ENCODE measurements at regions not wholly inside any gene's neighbourhood (a gene's known extent, or its start where the extent isn't known, plus 50 kb on each side); places are given as distances from the start of the nearest gene placed in this dataset.

DNA sequence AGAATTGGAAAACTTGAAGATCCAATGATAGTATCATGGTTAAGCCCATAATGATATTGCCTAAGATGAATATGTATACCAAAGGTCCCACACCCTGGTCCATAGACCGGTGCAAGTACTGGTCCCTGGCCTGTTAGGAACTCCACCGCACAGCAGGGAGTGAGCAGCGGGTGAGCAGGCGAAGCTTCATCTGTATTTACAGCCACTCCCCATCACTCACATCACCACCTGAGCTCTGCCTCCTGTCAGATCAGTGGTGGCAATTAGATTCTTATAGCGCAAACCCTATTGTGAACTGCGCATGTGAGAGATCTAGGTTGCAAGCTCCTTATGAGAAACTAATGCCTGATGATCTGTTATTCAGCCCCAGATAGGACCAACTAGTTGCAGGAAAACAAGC is 402.4 kb downstream of the EPHA4 start:
- H3K4me3 ChIP-seq = no peak overlapping the region
- 70 to 93% (median 81%) methylated on average over 1 to 6 of the region's 6 CpGs; no CpG with 5 or more reads in 2 of the 10 experiments for WGBS, 10 experiments
- H3K27ac ChIP-seq = no peak overlapping the region
- ATAC-seq (replicated peaks in 6 of 8) = peak in 5 of 8 experiments; percentile 59 to 78 (median 73)
- in situ Hi-C loops (cut with MboI; ENCODE audit: low pct_unique_long_range_greater_than_20kb in 2 of 9, low sequenced_read_pairs in 9 of 9, unreplicated experiment in 9 of 9) = no loop called here
- peaks cover 7 to 38% of the 10 kb centered on the region in 2 donors for H3K4me1 ChIP-seq (replicated peaks in 1 of 2)

DNA sequence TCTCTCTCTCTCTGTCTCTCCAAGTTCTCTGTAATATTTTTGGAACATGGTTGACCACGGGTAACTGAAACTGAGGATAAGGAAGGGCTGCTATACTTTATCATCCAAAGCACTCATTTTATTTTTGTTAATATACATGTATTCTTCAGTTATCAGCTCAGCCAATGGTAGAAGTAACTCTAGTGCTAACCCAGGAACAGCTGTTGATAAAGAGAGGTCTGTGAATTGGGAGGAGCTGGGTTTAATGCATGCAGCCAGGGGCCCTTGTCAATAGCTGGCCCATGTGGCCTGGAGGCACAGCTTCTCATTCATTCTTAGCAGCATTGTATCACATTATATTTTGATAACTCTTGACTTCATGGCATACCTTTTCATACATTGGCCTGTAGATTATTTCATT is 401.6 kb downstream of the EPHA4 start:
- ATAC-seq (replicated peaks in 6 of 8) = peak in 2 of 8 experiments; percentile 20 to 73
- 0 to 100% (median 61%) methylated on average over 1 of the region's 1 CpG; no CpG with 5 or more reads in 4 of the 10 experiments for WGBS, 10 experiments
- in situ Hi-C loops (cut with MboI; ENCODE audit: low pct_unique_long_range_greater_than_20kb in 2 of 9, low sequenced_read_pairs in 9 of 9, unreplicated experiment in 9 of 9) = no loop called here

DNA sequence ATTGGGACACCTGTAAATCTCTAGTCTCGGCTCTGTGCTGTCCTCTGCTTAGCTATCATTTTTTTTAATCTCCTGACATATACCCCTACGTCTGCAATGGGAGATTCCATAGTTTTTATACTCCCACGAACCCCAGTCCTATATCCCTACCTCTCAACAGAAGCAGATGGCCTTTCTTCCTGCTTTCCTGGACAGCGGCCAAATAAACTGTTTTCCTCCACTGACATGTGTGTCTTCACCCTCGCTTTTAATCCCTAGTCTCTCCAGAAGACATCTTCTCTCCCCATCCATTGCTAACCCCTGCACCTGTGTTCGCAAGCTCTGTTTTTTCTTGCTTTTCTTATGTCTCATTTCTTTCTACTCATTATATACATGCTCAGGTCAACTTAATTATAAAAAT is 395.4 kb downstream of the EPHA4 start:
- no peak for ATAC-seq (replicated peaks in 6 of 8)
- 15 to 100% (median 83%) methylated on average over 1 to 6 of the region's 6 CpGs for WGBS, 10 experiments
- in situ Hi-C loops (cut with MboI; ENCODE audit: low pct_unique_long_range_greater_than_20kb in 2 of 9, low sequenced_read_pairs in 9 of 9, unreplicated experiment in 9 of 9) = loop anchor here in 1 of 9 experiments (25.0 kb wide), 1 partner anchor 386 kb away; the partner anchor contains the start of gene EPHA4
- no peak overlapping the region for H3K27ac ChIP-seq
- no peaks in the 10 kb centered on the region for H3K4me1 ChIP-seq (replicated peaks in 1 of 2)
- no peak overlapping the region for H3K4me3 ChIP-seq

More for the DNA sequence above, 401.6 kb downstream of the EPHA4 start:
- Histone ChIP-seq H3K4me3 (no peak overlapping the region), H3K27ac (no peak overlapping the region), H3K4me1 (replicated peaks in 1 of 2) (peaks cover 7 to 30% of the 10 kb centered on the region in 2 donors)

DNA sequence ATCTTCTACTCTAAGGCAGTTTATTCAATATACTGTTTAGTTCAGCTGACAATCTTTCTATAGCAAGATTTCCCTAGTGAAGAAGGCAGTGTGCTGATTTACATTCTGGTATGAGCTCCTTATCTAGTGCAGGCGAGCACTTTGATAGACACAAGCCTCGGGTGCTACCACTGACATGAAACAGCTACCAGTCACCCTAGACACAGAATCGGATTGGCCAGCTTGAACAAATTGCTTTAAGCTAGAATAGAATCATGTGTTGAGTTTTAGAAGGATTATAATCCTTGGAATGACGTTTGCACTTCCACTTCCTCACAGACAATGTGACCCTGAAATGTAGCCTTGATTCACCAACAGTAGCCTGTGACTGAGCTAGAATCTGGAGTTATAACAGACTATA is 394.0 kb downstream of the EPHA4 start:
- Histone ChIP-seq H3K4me3 (no peak overlapping the region), H3K4me1 (replicated peaks in 1 of 2) (no peaks in the 10 kb centered on the region), H3K27ac (no peak overlapping the region)
- 37 to 88% (median 54%) methylated on average over 1 to 4 of the region's 4 CpGs; no CpG with 5 or more reads in 1 of the 10 experiments for WGBS, 10 experiments
- ATAC-seq (replicated peaks in 6 of 8) = no peak
- in situ Hi-C loops (cut with MboI; ENCODE audit: low pct_unique_long_range_greater_than_20kb in 2 of 9, low sequenced_read_pairs in 9 of 9, unreplicated experiment in 9 of 9) = loop anchor here in 1 of 9 experiments (25.0 kb wide), 1 partner anchor 384 kb away; the partner anchor contains the start of gene EPHA4

DNA sequence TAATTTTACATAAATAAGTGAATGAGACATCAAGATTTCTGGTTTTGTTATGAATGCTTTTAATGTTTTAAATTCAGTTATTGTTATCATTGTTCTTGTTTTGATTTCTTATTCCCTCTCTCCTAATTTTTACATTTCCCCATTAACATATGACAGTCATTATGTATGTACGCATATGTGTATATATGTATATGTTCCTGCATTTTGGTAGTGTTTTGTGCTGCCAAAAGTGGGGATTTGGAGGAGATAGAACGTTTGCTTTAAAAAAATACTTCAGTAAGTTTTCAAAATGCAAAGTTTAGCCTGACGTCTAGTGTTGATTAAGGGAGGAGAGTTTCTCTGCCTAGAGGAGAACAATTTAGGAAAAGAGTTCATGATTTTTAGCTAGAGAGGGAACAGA is 385.2 kb downstream of the EPHA4 start:
- WGBS, 10 experiments = 0 to 66% (median 34%) methylated on average over 1 to 3 of the region's 3 CpGs; no CpG with 5 or more reads in 2 of the 10 experiments
- in situ Hi-C loops (cut with MboI; ENCODE audit: low pct_unique_long_range_greater_than_20kb in 2 of 9, low sequenced_read_pairs in 9 of 9, unreplicated experiment in 9 of 9) = loop anchor here in 1 of 9 experiments (25.0 kb wide), 1 partner anchor 375 kb away; the partner anchor contains the start of gene EPHA4
- H3K4me3 ChIP-seq = no peak overlapping the region
- no peaks in the 10 kb centered on the region for H3K4me1 ChIP-seq (replicated peaks in 1 of 2)
- ATAC-seq (replicated peaks in 6 of 8) = peak in 3 of 8 experiments; percentile 57 to 74 (median 58)
- H3K27ac ChIP-seq = no peak overlapping the region

DNA sequence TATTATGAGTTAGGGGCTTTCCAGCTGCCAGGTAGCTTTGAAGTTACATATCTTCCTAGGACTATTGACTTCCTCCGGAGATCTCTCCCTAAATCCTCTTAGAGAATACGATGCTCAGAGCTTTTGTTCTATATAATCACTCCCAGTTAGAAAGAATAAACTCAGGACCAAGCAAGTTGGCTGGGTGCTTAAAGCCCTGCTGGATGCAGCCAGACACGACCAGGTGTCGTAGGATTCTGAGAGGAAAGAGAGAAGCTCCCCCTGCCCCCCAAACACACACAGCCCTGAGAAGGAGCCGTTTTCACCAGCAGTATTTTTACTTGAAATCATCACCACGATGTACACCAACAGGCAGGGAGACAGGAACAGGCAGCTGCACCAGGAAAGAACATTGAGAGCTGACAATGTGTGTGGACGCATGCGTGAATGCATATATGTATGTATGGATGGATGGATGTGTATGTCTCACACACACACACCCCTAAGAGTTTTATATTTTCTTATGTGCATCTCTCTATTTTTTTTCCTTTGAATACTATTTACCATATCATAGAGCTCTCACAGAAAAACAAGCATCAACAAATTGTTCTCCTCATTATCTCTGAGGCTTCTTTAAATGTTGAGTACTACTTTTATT is 382.6 kb downstream of the EPHA4 start:
- Histone ChIP-seq H3K27ac (no peak overlapping the region), H3K4me1 (replicated peaks in 1 of 2) (no peaks in the 10 kb centered on the region), H3K4me3 (no peak overlapping the region)
- peak in 3 of 8 experiments; percentile 31 to 77 (median 67) for ATAC-seq (replicated peaks in 6 of 8)
- in situ Hi-C loops (cut with MboI; ENCODE audit: low pct_unique_long_range_greater_than_20kb in 2 of 9, low sequenced_read_pairs in 9 of 9, unreplicated experiment in 9 of 9) = loop anchor here in 1 of 9 experiments (25.0 kb wide), 1 partner anchor 373 kb away; the partner anchor contains the start of gene EPHA4
- WGBS, 10 experiments = 0 to 100% (median 45%) methylated on average over 1 to 7 of the region's 8 CpGs; no CpG with 5 or more reads in 1 of the 10 experiments

DNA sequence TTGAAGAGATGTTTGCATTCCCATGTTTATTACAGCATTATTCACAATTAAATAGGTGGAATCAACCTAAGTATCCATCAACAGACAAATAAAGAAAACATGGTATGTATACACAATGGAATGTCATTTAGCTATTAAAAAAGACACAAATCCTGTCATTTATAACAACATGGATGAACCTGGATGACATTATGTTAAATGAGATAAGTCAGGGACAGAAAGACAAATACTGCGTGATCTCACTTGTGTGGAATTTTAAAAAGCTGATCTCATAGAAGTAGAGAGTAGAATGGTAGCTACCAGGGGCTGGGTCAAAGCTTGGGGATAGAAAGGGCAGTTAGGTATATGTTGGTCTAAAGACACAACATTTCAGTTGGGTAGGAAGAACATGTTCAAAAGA is 376.3 kb downstream of the EPHA4 start:
- Histone ChIP-seq H3K4me3 (no peak overlapping the region), H3K27ac (no peak overlapping the region), H3K4me1 (replicated peaks in 1 of 2) (no peaks in the 10 kb centered on the region)
- 50 to 100% (median 88%) methylated on average over 1 of the region's 1 CpG; no CpG with 5 or more reads in 3 of the 10 experiments for WGBS, 10 experiments
- no peak for ATAC-seq (replicated peaks in 6 of 8)
- in situ Hi-C loops (cut with MboI; ENCODE audit: low pct_unique_long_range_greater_than_20kb in 2 of 9, low sequenced_read_pairs in 9 of 9, unreplicated experiment in 9 of 9) = loop anchor here in 1 of 9 experiments (25.0 kb wide), 1 partner anchor 366 kb away; the partner anchor contains the start of gene EPHA4

DNA sequence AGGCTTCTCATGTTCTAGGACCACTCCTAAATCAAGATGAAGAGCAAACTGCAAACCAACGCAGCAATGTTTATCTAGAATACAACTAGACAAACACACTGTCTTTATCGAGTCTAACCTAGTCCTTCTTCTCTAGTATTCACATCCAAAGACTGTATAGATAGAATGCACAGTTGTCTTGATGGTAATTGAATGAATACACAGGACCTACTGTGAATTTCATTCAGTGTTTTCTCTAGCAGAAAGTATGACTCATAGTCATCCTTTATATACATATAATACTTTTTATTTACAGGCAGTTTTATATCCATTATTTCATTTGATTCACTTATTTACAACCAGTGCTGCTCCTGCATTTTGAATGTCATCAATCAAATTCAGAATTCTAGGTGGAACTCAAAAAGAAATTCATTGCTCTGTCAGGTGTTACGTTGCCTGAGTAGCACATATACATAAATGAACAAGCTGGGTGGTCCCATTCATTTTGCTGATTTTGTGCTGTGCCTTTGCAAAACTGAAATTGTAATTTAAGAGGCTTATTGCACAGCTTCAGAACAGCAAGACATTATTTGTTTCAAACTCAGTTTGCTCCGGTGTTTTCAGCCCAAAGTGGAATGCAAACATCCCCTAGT is 374.8 kb downstream of the EPHA4 start:
- Histone ChIP-seq H3K27ac (no peak overlapping the region), H3K4me3 (no peak overlapping the region), H3K4me1 (replicated peaks in 1 of 2) (no peaks in the 10 kb centered on the region)
- ATAC-seq (replicated peaks in 6 of 8) = peak in 7 of 8 experiments; percentile 26 to 89 (median 68)
- WGBS, 10 experiments = 0 to 84% (median 68%) methylated on average over 1 to 4 of the region's 4 CpGs
- in situ Hi-C loops (cut with MboI; ENCODE audit: low pct_unique_long_range_greater_than_20kb in 2 of 9, low sequenced_read_pairs in 9 of 9, unreplicated experiment in 9 of 9) = loop anchor here in 1 of 9 experiments (25.0 kb wide), 1 partner anchor 365 kb away; the partner anchor contains the start of gene EPHA4

DNA sequence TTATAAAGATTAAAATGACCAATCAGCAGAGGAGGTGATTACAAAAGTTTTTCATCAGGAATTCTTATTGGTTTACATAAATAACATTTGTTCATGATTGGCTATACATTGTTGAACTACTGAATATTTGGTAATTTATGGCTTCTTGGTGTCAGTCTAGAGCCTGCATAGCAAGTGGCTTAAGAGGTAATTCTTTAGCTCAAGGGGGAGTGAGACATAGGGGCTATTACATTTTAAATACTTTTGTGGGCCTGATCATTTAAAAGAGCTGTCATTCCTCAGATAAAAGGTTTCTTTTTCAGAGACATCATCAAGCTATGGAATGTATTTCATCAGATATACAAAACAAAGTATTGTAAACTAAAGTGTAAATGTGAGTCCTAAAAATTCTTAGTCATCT is 373.8 kb downstream of the EPHA4 start:
- Histone ChIP-seq H3K4me1 (replicated peaks in 1 of 2) (no peaks in the 10 kb centered on the region), H3K27ac (no peak overlapping the region), H3K4me3 (no peak overlapping the region)
- ATAC-seq (replicated peaks in 6 of 8) = no peak
- in situ Hi-C loops (cut with MboI; ENCODE audit: low pct_unique_long_range_greater_than_20kb in 2 of 9, low sequenced_read_pairs in 9 of 9, unreplicated experiment in 9 of 9) = loop anchor here in 1 of 9 experiments (25.0 kb wide), 1 partner anchor 364 kb away; the partner anchor contains the start of gene EPHA4

DNA sequence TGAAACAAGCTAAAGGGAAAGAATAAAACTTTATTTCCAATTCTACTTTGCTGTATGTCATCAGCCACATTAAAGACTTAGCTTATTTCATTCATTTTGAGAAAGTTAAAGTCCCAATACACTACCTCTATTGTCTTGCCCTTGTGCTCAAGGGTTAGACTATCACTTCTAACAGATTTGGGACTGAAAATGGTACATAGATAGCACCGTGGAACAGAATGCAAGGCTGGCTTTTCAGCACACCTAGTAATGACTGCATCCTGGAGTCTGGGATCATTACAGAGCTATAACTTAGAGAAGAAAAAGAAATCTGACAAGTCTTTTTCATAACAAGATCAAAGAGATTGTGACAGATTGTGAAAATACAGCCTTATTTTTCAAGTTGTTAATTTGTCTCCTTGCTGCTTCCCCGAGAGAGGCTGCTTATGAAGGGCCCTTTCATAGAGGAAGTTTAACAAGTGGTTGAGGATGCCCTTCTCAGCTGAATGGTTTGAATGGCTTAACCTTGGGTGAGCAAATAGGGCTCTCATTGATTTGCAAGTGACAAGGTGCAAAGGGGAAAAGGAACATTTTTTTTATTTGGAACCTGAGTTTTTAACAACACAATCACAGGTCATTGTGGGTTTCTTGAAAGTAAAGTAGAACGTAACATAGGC is 371.8 kb downstream of the EPHA4 start:
- H3K4me1 ChIP-seq (replicated peaks in 1 of 2) = peaks cover 8 to 16% of the 10 kb centered on the region in 2 donors
- in situ Hi-C loops (cut with MboI; ENCODE audit: low pct_unique_long_range_greater_than_20kb in 2 of 9, low sequenced_read_pairs in 9 of 9, unreplicated experiment in 9 of 9) = no loop called here
- no peak overlapping the region for H3K27ac ChIP-seq
- H3K4me3 ChIP-seq = no peak overlapping the region
- WGBS, 10 experiments = 20 to 100% (median 54%) methylated on average over 1 to 3 of the region's 3 CpGs; no CpG with 5 or more reads in 1 of the 10 experiments
- ATAC-seq (replicated peaks in 6 of 8) = no peak

DNA sequence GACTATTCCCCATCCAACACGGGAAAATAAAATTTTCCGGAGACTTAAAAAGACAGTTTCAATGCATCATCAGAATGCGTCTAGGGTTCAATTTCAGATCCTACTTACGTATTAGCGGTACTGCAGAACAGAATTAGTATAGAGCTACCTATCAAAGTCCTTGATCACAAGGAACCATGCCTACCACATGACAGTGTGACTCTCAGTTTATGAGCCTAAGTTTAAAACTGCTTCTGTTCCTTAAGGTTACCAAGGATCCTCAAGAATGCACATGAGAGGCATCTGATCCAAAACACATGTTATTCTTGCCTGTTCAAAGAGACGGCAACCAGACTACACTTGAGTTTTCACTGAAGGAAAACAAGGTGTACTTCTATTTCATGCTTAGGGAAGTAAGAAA is 369.7 kb downstream of the EPHA4 start:
- WGBS, 10 experiments = 10 to 100% (median 93%) methylated on average over 1 to 6 of the region's 6 CpGs
- in situ Hi-C loops (cut with MboI; ENCODE audit: low pct_unique_long_range_greater_than_20kb in 2 of 9, low sequenced_read_pairs in 9 of 9, unreplicated experiment in 9 of 9) = no loop called here
- Histone ChIP-seq H3K4me3 (no peak overlapping the region), H3K4me1 (replicated peaks in 1 of 2) (peaks cover 8 to 19% of the 10 kb centered on the region in 2 donors), H3K27ac (no peak overlapping the region)
- peak in 1 of 8 experiments; percentile 22 for ATAC-seq (replicated peaks in 6 of 8)

DNA sequence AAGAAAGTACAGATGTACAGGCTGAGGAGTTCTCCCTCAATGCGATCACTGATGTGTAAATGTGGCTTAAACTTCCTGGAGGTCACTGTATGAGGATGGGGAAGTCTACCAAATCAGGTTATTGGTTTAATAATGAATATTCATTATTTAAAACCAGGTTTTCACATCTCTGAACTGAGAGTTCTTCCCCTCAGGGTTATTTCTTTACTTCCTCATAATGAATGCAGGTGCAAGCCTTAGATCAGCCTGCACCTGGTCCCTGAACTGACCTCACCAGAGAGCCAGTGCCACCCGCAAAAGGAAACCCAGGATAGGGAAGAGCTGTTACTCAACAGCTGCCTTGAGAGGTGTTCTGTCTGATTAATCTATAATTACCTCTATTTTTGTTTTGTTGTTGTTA is 369.0 kb downstream of the EPHA4 start:
- in situ Hi-C loops (cut with MboI; ENCODE audit: low pct_unique_long_range_greater_than_20kb in 2 of 9, low sequenced_read_pairs in 9 of 9, unreplicated experiment in 9 of 9) = no loop called here
- H3K27ac ChIP-seq = no peak overlapping the region

DNA sequence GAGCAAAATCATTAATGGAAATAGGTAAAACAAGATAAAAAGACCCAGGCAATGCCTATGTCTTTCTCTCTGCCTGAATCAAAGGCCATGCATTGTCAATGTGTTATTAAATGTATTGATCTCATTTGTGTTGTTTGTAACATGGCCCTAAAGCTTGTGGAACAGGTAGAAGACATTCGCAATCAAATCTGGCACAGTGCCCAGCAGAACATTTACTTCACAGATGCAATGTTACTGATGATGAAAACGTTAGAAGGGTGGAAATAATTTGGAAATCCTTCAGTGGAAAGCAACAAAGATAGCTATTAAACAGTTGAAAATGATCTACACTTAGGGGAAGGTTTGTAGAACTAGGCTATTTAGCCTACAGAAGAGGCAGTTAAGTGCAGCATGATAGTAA is 368.2 kb downstream of the EPHA4 start:
- ATAC-seq (replicated peaks in 6 of 8) = peak in 1 of 8 experiments; percentile 28
- in situ Hi-C loops (cut with MboI; ENCODE audit: low pct_unique_long_range_greater_than_20kb in 2 of 9, low sequenced_read_pairs in 9 of 9, unreplicated experiment in 9 of 9) = no loop called here
- Histone ChIP-seq H3K4me1 (replicated peaks in 1 of 2) (peaks cover 8 to 19% of the 10 kb centered on the region in 2 donors), H3K27ac (no peak overlapping the region), H3K4me3 (no peak overlapping the region)
- 0 to 80% (median 26%) methylated on average over 1 to 2 of the region's 2 CpGs; no CpG with 5 or more reads in 2 of the 10 experiments for WGBS, 10 experiments

More for the DNA sequence above, 369.0 kb downstream of the EPHA4 start:
- 17 to 100% (median 94%) methylated on average over 1 to 2 of the region's 2 CpGs; no CpG with 5 or more reads in 2 of the 10 experiments for WGBS, 10 experiments
- Histone ChIP-seq H3K4me3 (no peak overlapping the region), H3K4me1 (replicated peaks in 1 of 2) (peaks cover 8 to 19% of the 10 kb centered on the region in 2 donors)
- ATAC-seq (replicated peaks in 6 of 8) = peak in 2 of 8 experiments; percentile 71 to 89

All from motor neuron (in vitro differentiated cells).